ENCODE measurements at regions not wholly inside any gene's neighbourhood (a gene's known extent, or its start where the extent isn't known, plus 50 kb on each side); places are given as distances from the start of the nearest gene placed in this dataset.

GRCh38 chr14:85280074-85280473, 249.9 kb upstream of the FLRT2 start:
- TF ChIP-seq CTCF (IDR thresholded peaks at IDR 0.05) (no peak), TCF7L2 (IDR thresholded peaks at IDR 0.05; ENCODE audit: low read depth, low read length) (no peak), SIN3A (IDR thresholded peaks at IDR 0.05; ENCODE audit: borderline replicate concordance, insufficient read depth, low read depth, low read length) (no peak), POLR2AphosphoS5 (IDR thresholded peaks at IDR 0.05; ENCODE audit: low read depth, low read length) (no peak), REST (IDR thresholded peaks at IDR 0.05; ENCODE audit: insufficient read depth in 1 of 2, low read depth in 2 of 2, low read length in 1 of 2) (no peak)
